HG02981 (cell line): ENCODE measurements at regions not wholly inside any gene's neighbourhood (a gene's known extent, or its start where the extent isn't known, plus 50 kb on each side); places are given as distances from the start of the nearest gene placed in this dataset.
A peak's percentile ranks its signal among the peaks of the same experiment; 100 is the strongest.

Source experiments
- ATAC-seq: cut with Tn5 transposase; IDR thresholded peaks from one replicate; pipeline ENCODE4 v1.9.1; 2021; ENCODE audit warnings: mild to moderate bottlenecking, moderate library complexity; ENCODE audit not compliant: unreplicated experiment

DNA sequence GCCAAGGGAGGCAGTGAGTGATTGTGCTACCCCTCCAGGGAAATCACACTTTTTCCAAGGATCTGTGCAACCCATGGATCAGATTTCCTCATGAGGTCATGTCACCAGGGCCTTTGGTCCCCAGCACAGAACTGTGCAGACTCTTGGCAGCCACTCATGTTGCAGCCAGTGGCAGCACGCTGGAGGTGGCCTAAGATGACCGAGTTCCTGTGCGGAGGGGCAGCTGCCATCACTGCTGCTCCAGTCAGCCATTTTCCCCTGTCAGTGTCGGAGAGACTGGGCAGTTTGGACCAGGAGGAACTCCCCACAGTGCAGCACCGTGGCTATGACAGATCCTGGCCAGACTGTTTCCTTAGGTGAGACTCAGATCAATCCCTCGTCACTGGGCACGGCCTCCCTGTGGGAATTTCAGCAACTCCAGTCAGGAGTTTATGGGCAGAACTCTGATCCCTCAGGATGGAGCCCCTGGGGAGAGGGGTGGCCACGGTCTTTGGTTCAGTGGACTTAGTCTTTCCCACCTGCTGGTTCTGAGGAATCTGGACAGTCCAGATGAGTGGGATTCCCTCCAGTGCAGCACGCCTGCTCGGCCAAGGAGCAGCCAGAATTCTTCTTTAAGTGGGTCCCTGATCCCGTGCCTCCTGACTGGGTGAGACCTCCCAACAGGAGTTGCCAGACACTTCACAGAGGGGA is 194.6 kb upstream of the CARD18 start:
- ATAC-seq: no peak

DNA sequence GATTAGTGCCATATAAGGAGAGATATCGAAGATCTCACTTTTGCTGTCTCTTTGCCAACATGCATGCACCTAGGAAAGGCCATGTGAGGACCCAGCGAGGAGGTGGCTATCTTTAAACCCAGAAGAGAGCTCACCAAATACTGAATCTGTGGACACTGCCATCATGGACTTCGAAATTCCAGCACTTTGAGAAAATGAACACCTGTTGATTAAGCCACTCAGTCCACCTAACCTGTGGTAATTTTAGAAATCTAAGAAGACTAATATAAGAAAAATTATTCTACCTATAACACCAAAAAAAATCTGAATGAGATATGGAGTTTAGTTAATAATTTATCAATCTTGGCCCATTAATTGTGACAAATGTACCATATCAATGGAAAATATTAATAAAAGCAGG is 193.6 kb upstream of the CARD18 start:
- ATAC-seq: no peak

DNA sequence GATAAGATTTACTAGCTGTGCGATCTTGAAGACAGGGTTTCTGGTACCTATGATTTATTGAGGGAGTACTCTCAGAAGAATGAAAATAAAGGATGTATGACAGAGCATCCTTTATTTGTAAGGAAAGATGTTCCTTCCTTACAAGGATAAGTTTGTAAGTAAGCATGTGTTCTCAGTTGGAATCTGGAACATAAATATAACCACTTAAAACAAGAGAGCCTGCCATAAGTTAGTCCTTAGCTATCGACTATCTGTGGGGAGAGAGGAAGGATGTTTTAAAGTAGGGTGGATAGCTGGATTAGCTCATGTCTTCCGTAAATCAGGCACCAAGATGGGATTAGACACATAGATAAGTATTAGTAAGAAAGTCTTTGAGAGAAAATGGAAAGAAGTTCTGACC is 192.6 kb upstream of the CARD18 start:
- ATAC-seq: no peak

DNA sequence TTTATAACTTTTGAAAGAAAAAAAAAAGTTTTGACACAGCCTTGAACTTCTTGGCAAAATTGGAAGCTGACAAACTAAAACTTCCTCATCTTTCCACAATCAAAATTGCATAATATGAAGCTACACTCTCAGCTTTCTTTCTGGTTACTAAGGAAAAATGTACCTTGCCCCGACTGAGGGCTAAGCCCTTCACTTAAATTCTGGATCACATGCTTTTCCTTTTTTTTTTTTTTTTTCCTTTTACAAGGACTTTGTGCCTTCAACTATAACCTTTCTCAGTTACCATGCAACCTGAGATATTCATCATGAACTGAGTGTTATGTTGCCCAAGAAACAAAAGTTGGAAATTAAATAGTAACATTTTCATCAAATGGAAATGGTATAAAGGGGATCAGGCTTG is 188.5 kb upstream of the CARD18 start:
- ATAC-seq: no peak

DNA sequence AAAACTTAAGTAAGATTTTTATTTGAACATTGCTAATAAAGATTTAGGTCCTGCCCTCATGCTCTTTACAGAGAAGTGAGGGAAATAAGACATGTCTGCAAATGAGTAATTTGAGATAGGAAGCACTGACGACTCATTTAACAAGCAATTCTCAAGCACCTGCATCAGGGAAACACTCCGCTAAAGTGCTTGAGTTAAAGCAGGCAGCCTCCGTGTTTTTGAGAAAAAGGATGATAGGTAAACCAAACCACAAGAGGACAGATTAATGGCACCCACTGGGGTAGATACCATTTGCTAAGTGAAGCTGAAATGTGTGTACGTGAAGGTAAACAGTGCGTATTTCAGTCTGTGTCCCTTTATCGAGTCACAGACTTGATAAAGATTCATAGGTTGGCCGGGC is 184.6 kb upstream of the CARD18 start:
- no peak for ATAC-seq

DNA sequence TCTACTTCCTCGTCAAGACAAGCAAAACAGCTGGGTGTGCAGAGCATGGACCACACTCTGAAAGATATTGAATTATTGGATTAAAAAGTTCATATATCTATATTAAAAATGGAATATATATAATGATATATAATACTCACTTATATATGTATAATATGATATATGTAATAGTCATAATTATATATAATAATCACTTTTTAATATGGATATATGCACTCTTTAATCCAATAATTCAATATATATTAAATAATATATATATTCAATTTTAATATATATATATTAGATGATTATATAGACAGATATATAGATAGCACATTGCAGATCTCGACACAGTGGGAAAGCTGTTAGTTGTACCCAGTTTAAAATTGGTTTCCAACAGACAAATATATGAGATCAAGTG is 182.1 kb upstream of the CARD18 start:
- ATAC-seq: no peak

DNA sequence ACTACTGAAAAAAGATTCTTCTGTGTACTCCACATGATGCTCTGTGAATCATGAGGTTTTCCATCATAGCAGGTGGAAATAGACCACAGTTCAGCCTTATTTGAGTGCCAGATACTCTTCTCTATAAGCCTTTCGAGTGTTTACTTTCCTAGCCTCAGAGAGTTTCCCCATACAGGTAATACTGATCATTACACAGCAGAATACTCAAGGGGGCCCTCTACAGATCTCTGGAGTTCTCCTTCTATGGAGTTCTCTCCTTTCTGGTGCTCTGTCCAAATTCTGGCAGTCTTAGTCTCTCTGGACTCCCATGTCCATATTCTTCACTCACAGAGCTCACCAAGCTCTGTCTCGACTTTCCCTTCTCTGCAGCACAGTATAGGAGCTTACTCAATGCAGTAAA is 175.7 kb upstream of the CARD18 start:
- no peak for ATAC-seq

DNA sequence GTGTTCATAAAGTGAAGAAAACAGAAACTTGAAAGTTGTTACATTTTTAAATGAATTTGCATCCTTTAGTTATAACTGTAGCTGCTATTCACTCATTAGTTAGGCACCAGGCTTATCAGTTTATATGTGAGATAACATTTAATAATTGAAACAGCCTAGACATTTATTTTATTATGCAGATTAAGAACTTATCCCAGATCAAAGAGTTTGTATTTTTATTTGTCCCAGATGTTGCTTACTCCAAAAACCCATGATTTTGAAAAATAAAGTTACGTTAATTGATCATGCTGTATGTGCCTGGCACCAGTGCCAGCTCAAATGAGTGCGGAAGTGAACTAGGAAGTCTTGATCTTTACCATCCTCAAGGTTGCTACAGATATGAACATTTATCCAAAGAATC is 172.7 kb upstream of the CARD18 start:
- no peak for ATAC-seq

DNA sequence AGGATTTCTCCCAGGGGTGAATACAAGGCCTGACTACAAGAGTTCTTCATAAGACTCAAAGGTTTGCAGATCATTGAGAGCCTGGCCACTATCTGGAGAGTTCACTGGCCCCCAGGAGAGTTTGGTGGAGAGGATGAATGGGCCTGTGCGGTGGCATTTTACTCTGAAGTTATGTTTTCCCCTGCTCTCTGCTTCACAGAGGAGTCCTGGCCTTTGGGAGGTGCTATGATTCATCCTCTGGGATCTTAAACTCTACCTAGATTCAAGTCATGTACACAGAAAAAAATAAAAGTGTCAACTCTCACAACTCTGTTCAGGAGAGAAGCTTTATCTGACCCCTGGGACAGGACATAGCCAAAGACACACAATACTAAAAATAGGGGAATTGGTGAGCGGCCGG is 159.1 kb upstream of the CARD18 start:
- no peak for ATAC-seq

DNA sequence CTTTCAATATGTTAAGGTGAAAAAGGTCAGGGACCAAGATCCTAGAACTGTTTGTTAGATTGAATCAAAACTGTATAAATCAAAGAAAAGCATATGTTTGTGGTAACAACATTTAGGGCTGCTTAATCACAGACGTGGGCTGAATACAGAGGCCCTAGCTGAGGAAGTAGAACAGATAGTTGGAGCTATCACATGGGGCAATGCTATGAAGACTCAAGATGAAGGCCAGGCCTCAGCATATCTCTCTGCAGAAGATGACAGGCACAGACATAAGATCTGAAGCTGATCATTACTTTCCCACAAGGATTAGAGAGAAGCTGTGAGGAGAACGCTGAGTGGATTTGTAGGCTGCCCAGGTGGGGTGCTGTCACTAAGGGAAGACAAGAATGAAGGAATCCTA is 158.6 kb upstream of the CARD18 start:
- ATAC-seq: no peak

DNA sequence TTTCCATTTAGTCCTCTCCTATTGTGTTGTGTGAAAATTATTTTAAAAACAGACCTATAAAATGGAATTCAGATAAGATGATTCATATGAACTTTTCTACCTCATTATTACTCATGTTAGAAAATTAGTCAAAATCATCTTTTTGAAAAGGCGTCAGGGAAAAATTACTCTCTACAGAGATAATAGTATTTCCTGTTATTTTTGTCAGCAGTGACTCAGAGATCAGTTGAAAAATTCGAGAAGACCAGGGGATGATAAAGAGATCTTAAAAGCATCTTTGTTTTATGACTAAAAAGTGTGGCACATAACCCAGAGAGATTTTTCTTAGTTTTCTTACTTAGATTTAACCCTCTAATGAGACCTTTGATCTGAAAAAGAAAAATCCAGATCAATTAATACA is 157.9 kb upstream of the CARD18 start:
- no peak for ATAC-seq

DNA sequence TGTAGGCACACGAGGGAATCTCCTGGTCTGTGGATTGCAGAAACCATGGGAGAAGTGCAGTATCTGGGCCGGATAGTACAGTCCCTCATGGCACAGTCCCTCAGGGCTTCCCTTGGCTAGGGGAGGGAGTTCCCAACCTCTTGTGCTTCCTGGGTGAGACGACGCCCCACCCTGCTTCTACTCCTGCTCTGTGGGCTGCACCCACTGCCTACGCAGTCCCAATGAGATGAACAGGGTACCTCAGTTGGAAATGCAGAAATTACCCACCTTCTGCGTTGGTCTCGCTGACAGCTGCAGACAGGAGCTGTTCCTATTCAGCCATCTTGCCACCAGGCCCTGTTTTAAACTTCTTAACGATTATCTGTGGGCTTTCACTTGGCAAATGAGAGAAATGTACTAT is 157.2 kb upstream of the CARD18 start:
- ATAC-seq: no peak

DNA sequence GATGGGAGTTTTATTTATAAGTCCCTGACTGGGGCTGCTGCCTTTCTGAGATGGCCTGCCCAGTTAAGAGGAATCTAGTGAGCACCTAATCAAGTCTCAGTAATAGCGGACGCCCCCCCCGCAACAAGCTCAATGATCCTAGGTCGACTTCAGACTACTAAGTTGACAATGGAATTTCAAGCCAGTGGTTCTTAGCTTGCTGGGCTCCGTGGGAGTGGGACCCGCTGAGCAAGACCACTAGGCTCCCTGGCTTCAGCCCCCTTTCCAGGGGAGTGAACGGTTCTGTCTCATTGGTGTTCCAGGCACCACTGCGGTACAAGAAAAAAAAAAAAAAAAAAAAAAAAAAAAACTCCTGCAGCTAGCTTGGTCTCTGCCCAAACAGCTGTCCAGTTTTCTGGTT is 156.8 kb upstream of the CARD18 start:
- no peak for ATAC-seq

DNA sequence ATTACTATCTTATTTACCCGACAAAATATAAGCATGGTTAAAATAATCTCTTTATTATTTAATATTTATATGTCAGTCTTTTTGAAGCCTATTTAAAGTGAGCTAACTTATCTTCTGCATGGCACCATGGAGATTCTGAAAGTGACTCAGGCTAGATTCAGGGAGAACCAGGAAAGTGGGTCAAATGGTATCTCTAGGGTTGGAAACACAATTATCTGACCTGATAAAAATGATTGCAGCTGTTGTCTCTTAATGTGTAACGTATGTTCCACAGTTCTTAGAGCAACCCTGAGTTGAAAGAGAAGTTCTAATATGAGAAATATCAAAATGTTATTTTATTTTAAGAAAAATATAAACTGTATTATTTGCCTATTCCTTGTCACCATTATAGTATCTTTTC is 143.1 kb upstream of the CARD18 start:
- ATAC-seq: no peak

DNA sequence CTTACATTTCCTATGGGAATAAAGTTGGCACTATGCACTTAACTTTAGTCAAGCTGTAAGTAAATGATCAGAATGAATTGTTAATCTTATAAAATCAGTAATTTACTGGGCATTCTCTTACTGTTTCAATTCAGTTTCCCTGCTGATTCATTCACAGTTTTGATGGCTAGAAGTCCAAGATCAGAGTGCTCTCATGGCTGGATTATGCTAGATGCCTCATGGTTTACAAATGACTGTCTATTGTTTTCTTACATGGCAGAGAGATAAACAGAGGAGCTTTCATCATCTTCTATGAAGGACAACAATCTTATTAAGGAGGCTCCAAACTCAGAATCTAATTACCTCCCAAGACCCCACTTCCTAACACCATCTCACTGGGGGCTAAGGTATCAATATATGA is 135.1 kb upstream of the CARD18 start:
- no peak for ATAC-seq

DNA sequence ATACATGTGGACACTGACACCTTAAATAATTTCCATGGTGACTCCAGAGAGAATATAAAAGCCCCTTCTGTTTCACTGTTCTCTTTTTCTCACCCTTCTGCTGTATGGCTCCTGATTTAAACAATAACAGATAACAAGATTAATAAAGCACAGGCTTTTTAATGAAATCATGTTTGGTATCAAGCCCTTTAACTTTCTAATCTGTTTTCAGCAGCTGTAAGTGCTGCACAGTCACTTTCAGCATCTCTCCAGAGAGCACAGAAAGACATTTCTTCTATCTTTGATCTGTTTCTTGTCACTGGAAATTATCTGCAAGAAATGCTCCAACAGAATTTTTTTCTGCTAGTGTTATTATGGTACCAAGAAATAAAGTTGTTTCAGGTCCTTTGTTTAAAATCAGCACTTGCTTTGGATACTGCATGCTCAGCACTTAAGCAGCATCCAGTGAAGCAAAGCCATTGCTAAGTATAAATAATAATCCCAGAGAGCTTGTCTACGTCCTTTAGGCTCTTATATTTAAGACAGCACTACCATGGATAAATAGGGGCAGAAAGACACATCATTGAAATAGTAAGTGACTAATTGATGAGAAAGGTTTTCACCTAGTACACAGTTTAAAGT is 134.2 kb upstream of the CARD18 start:
- no peak for ATAC-seq

DNA sequence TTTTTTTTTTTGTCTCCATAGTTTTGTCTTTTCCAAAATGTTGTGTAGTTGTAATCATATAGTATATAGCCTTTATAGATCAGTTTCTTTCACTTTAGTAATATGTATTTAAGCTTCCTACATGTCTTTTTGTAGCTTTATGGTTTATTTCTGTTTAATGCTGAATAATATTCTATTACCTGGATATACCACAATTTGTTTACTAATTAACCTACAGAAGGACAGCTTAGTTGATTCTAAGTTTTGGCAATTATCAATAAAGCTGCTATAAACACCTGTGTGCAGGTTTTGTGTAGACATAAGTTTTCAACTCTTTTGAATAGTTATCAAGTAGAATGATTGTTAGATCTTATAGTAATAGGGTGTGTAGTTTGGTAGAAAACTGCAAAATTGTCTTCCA is 130.3 kb upstream of the CARD18 start:
- ATAC-seq: no peak

DNA sequence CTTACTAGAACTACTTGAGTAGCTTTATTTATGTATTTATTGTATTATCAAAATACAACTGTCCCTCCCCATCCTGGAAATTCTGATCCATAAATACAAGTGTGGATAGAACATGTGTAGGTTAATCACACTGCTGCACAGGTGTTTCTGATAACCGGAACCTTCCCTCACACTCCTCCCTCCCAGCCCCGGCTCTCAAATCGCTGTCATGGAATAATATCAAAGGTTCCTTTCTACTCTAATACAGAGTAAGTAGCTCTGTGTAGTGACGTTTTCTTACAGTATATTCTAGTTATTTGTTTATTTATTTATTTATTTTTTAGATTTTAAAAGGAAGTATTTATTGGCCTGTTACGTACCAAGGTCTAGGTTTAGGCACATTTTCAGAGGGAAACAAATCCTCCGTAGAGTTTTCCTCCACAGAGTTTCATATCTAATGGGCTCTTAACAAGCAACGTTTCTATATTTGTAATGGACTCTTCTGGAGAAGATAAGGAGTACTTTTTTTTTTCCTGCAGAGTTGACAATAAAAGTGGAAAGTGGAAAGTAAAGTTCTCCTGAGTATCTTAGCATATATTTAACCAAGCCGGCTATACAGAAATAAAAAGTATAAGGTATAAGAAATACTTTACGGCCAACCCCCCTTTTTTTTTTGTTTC is 129.0 kb upstream of the CARD18 start:
- ATAC-seq: no peak

DNA sequence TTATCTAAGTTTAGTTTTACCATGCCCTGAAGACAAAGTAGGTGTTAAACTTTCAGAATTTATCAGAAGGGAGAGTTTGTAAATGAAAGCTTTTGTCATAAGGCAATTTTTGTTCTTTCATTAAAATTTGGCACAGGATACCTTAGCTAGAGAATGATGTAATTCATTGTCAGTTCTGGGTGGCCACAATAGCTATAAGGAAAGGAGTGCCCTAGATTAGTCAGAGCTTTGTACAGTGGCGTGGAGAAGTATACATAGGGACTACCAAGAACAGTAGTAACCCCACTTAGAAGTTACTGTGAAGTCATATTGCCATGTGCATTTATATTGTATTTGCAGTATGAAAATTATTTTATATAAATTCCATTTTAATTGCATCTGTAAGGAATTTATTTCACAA is 126.3 kb upstream of the CARD18 start:
- no peak for ATAC-seq

DNA sequence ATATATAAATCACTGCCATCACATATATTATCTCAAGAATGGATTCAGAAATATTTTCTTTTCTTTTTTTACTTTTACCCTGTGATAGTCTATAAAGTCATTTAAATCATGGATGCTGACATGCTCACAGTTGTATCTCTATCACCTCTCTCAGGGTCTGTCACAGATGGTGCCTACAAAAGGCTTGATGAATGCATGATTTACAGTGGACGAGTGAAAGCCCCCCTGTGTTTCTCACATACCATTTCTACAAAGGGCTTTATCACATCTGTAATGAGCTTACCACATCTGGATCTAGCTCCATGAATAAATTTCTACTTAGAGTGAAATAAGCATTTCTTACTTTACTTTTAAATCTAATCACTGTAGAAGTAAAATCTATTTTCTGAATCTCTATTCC is 121.4 kb upstream of the CARD18 start:
- ATAC-seq: no peak

DNA sequence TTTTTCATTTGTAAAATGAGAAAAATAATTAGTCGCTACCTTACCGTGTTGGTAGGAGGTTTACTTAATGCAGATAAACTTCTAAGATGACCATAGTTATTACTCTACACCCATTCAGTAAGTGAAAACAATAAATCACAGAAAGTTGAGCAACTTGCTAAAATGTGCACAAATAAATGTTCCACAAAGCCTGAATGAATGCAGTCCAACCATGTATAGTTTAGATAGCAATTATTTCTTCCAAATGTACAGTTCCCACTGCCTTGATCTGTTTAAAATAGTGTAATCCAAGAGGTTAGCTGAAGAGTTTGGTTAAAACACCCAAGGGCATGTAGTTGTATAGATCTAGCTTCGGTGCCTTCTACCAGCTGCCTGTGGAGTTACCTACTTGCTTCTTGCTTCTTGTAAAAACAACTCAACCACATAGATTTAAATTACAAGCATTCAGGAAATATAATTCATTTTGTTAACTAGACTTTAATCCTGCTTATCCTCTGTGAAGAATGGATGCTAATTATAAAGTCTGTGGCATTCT is 106.3 kb upstream of the CARD18 start:
- no peak for ATAC-seq

DNA sequence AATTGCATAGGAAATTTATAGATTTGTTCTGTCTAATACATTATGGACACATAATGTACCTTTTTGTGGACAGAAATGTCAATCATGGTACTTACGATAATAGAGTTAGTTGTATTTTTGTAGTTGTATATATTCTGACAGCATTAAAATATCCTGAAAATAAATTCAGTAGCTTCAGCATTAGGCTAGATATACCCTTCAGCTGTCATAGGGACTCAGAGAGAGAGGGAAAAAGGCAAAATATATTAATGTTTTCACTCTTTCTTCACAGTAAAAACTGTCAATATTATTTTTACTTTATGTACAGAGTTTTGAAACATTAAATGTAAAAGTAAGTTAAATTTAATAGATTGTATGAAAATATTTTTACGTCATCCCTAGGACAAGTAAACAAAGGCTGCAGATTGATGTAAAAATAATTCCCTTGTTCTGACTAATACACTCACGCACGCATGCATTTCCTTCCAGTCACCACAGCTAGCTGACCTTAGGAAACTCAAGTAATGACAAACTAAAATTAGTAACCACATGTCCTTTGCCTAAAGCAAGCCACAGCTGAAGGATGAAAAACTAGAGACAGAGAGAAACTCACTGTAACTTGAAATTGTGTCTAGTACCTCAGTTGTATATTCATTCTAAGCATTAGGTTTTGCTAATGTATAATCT is 104.7 kb upstream of the CARD18 start:
- ATAC-seq: peak; percentile 56
